ENCODE measurements at regions not wholly inside any gene's neighbourhood (a gene's known extent, or its start where the extent isn't known, plus 50 kb on each side); places are given as distances from the start of the nearest gene placed in this dataset.

- TF ChIP-seq, protein P1, sequence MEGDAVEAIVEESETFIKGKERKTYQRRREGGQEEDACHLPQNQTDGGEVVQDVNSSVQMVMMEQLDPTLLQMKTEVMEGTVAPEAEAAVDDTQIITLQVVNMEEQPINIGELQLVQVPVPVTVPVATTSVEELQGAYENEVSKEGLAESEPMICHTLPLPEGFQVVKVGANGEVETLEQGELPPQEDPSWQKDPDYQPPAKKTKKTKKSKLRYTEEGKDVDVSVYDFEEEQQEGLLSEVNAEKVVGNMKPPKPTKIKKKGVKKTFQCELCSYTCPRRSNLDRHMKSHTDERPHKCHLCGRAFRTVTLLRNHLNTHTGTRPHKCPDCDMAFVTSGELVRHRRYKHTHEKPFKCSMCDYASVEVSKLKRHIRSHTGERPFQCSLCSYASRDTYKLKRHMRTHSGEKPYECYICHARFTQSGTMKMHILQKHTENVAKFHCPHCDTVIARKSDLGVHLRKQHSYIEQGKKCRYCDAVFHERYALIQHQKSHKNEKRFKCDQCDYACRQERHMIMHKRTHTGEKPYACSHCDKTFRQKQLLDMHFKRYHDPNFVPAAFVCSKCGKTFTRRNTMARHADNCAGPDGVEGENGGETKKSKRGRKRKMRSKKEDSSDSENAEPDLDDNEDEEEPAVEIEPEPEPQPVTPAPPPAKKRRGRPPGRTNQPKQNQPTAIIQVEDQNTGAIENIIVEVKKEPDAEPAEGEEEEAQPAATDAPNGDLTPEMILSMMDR (IDR thresholded peaks at IDR 0.05) = no peak
- no peak for TF ChIP-seq POLR2A (IDR thresholded peaks at IDR 0.05)
These were observed 704.4 kb upstream of the AMOT start for GRCh38 chrX:113545040-113545439.
